Activated CD8-positive, alpha-beta T cell treated with anti-CD3 and anti-CD28 coated beads, Interleukin-2, amount 10 ng/mL, durations not matched to agents 7 days and 5 days (primary cell): ENCODE measurements at regions not wholly inside any gene's neighbourhood (a gene's known extent, or its start where the extent isn't known, plus 50 kb on each side); places are given as distances from the start of the nearest gene placed in this dataset.

Experiments used
- ATAC-seq: fragments of 150-1000 bp; cut with Tn5 transposase; one replicate; pipeline ENCODE4 v1.10.0; 2021; ENCODE audit warnings: moderate library complexity
- CTCF ChIA-PET: fragments of 350-600 bp; sonication (Branson Sonifier 250); formaldehyde crosslinking; loops from one replicate; lab custom pipeline; 2021; ENCODE audit warnings: antibody characterized with exemption; lab: Charles Lee
- POLR2A ChIA-PET: fragments of 350-600 bp; sonication (Branson Sonifier 250); formaldehyde crosslinking; loops from one replicate; lab custom pipeline; 2021; ENCODE audit warnings: antibody characterized with exemption; lab: Charles Lee
- DNase-seq: peaks from one replicate; pipeline ENCODE4 v3.0.0-alpha.2; 2020
- H3K27ac Mint-ChIP-seq: one replicate; pipeline ENCODE4 v1.8.0; 2021; ENCODE audit warnings: mild to moderate bottlenecking, mixed read lengths
- H3K27me3 Mint-ChIP-seq: one replicate; pipeline ENCODE4 v1.8.0; 2021; ENCODE audit warnings: low read depth, mixed read lengths
- H3K36me3 Mint-ChIP-seq: one replicate; pipeline ENCODE4 v1.8.0; 2021; ENCODE audit warnings: low read depth, mixed read lengths
- H3K4me1 Mint-ChIP-seq: one replicate; pipeline ENCODE4 v1.8.0; 2021; ENCODE audit warnings: low read depth, mixed read lengths
- H3K4me3 Mint-ChIP-seq: one replicate; pipeline ENCODE4 v1.8.0; 2021; ENCODE audit warnings: mild to moderate bottlenecking, mixed read lengths
- H3K9me3 Mint-ChIP-seq: one replicate; pipeline ENCODE4 v1.8.0; 2022; ENCODE audit warnings: mixed read lengths; ENCODE audit not compliant: insufficient read depth

DNA sequence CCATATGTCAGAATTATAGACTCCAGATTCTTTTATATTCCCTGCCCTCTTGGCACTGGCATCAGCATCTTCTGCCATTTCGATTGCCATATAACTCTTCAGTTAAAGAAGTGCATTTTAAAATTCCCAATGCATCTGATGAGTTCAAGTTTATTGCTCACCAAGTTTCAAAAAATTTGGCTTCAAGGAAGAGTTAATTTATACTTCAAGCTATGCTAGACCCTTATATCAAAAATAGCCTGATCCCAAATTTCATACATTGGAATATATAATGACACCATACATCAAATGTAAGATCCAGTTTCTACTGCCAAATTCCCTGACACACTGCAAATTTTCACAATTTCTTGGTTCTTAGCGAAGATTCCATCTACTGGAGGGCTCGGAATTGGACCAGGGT is 1058.6 kb downstream of the NTRK3 start:
- DNase-seq (no peak), ATAC-seq (no peak)
- ChIA-PET POLR2A (no interaction called here), CTCF (no interaction called here)
- Mint-ChIP-seq H3K27me3 (no peaks in the 10 kb centered on the region), H3K27ac (no peak overlapping the region), H3K9me3 (no peaks in the 10 kb centered on the region), H3K4me3 (no peak overlapping the region), H3K4me1 (no peaks in the 10 kb centered on the region), H3K36me3 (no peaks in the 10 kb centered on the region)

DNA sequence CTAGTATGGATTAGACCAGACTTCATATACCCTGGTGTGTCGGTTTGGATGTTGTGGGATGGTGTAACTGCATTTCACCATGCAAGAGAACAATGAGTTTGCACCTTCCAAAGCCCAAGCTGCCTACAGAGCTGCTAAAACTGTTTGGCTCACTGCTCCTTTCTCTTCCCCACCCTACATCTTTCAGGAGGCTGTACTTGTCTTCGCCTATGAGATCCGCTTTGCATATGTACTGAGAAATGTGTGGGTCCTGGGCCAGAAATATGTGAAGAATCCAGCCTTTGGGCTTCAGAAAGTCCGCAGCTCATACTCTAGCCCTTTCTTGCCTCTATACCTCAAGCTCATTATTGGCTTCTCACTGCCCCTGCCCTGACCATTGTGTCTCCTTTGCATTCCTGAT is 1060.0 kb downstream of the NTRK3 start:
- no peak overlapping the region for H3K27ac Mint-ChIP-seq
- DNase-seq: no peak
- no peaks in the 10 kb centered on the region for H3K9me3 Mint-ChIP-seq
- H3K4me1 Mint-ChIP-seq: no peaks in the 10 kb centered on the region
- CTCF ChIA-PET: no interaction called here
- ATAC-seq: no peak
- H3K4me3 Mint-ChIP-seq: no peak overlapping the region
- H3K27me3 Mint-ChIP-seq: no peaks in the 10 kb centered on the region
- POLR2A ChIA-PET: no interaction called here
- H3K36me3 Mint-ChIP-seq: no peaks in the 10 kb centered on the region

DNA sequence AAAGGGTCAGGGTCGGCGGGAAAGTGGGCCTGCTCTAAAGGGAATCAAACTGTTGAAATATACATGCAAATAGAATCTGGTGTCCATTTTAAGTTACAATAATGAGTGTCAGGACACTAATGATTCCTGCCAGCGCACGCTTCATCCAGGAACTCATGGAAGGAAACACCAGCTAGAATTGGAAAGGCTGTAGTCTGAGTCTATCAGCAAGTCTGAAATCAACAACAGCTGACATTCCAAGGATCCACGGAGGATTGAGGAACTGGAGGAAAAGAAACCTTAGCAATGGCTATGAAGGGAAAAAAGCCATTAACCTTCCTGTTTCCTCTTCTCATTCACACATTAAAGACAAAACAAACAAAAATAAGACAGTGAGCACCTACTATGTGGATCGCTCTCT is 1063.1 kb downstream of the NTRK3 start:
- Mint-ChIP-seq H3K9me3 (peaks cover 4% of the 10 kb centered on the region), H3K4me3 (no peak overlapping the region), H3K4me1 (no peaks in the 10 kb centered on the region), H3K27me3 (no peaks in the 10 kb centered on the region), H3K27ac (no peak overlapping the region), H3K36me3 (no peaks in the 10 kb centered on the region)
- CTCF ChIA-PET: no interaction called here
- ATAC-seq (no peak), DNase-seq (no peak)
- POLR2A ChIA-PET: no interaction called here

DNA sequence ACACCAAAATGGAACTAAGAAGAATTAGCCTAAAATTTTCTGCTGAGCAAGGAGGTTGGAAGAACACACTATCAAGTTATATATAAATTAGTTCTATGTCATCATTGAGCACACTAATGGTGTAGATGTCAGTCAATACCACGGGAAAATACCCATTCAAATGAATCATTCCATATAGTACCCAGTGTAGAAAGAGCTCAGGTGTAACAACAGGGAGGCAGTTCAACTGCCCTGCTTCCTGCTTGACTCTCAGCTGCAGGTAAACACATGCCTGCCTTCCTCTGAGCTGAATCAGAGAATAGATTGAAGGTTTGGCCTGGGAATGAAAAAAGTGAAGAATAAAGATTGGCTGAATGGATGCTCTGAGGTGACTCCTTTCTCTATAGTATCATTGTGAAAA is 1088.0 kb downstream of the AGBL1 start:
- CTCF ChIA-PET: no interaction called here
- no peak for ATAC-seq

DNA sequence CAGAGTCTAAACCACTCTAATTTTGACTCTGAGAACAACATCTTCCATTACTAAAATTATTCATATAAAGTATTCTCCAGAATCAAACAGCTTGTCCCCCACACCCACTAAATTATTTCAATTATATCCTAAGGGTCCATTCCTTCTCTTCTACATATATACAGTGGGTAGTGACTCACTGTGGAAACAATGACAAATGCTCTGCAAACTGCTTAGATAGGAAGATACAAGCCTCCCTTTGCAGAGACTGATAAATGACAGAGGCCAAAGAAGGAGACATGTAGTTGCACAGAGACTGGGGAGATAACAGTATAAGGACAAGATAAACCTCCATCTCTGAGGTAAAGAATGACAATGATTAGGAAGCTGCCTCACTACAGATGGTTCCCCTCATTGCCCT is 1087.4 kb downstream of the AGBL1 start:
- Mint-ChIP-seq H3K27ac (no peak overlapping the region), H3K9me3 (no peaks in the 10 kb centered on the region), H3K27me3 (no peaks in the 10 kb centered on the region), H3K4me1 (no peaks in the 10 kb centered on the region), H3K4me3 (no peak overlapping the region), H3K36me3 (no peaks in the 10 kb centered on the region)
- ChIA-PET POLR2A (no interaction called here), CTCF (no interaction called here)
- ATAC-seq (no peak), DNase-seq (no peak)

More for the DNA sequence above, 1088.0 kb downstream of the AGBL1 start:
- Mint-ChIP-seq H3K36me3 (no peaks in the 10 kb centered on the region), H3K4me3 (no peak overlapping the region), H3K27ac (no peak overlapping the region), H3K4me1 (no peaks in the 10 kb centered on the region), H3K9me3 (no peaks in the 10 kb centered on the region), H3K27me3 (no peaks in the 10 kb centered on the region)
- POLR2A ChIA-PET: no interaction called here
- no peak for DNase-seq

DNA sequence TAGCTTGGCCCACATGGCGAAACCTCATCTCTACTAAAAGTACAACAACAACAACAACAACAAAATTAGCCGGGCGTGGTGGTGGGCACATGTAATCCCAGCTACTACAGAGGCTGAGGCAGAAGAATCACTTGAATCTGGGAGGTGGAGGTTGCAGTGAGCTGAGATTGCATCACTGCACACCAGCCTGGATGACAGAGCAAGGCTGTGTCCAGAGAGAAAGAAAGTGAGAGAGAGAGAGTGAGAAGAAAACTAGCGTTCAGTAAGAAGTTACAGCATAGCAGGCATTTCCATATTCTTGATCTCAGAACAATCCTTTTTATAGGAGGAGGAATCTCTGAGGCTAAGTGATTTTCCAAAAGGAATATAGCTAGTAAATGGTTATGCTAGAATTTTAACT is 1076.1 kb downstream of the AGBL1 start:
- Mint-ChIP-seq H3K9me3 (no peaks in the 10 kb centered on the region), H3K4me1 (no peaks in the 10 kb centered on the region), H3K27me3 (no peaks in the 10 kb centered on the region), H3K27ac (no peak overlapping the region), H3K36me3 (no peaks in the 10 kb centered on the region), H3K4me3 (no peak overlapping the region)
- no peak for ATAC-seq
- POLR2A ChIA-PET: no interaction called here
- CTCF ChIA-PET: no interaction called here
- no peak for DNase-seq

DNA sequence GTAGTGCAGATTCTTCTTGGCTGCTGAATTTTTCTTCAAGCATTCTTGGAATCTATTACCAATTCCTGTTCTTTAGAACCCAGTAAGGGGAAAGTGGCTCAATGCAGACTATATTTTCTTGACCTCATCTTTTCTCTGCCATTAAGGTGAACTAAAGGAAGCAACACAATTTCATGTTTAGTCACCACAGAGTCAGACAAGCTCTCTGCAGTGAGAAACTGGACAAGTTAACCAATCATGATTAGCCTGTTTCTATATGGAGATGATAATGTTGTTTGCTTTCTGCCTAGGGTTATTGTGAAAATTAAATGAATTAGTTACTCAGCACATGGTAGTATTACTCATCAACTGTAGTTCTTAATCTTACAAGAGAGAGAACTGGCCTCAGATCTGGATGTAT is 1075.1 kb downstream of the AGBL1 start:
- POLR2A ChIA-PET: no interaction called here
- no peaks in the 10 kb centered on the region for H3K4me1 Mint-ChIP-seq
- CTCF ChIA-PET: no interaction called here
- no peaks in the 10 kb centered on the region for H3K27me3 Mint-ChIP-seq
- H3K36me3 Mint-ChIP-seq: no peaks in the 10 kb centered on the region
- ATAC-seq (no peak), DNase-seq (no peak)
- no peak overlapping the region for H3K27ac Mint-ChIP-seq
- no peak overlapping the region for H3K4me3 Mint-ChIP-seq
- no peaks in the 10 kb centered on the region for H3K9me3 Mint-ChIP-seq

DNA sequence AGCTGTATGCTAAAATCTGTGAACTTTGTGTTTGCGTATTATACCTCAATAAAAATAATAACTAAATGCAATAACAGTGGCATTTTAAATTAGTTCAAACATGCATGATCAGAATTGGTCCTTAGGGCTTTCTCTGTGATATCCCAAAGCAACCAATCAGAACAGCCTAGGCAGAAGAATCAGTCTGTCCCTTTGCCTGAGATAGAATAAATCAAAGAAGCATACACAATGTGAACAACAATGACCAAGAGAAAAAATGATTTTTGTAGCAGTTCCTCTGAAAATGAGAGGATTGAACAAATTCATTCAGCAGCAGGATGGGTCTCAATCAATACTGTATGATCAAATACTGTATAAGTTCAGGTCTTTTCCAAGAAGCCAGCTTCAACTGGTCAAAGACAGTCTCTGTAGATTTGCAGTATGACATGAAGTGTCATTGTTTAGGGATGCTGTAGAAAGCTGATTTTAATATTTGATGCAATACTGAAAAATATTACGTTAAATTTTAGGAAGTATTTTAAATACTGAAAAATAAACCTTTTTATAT is 1071.6 kb downstream of the AGBL1 start:
- ChIA-PET POLR2A (no interaction called here), CTCF (no interaction called here)
- H3K27me3 Mint-ChIP-seq: no peaks in the 10 kb centered on the region
- no peaks in the 10 kb centered on the region for H3K9me3 Mint-ChIP-seq
- DNase-seq (no peak), ATAC-seq (no peak)
- no peak overlapping the region for H3K4me3 Mint-ChIP-seq
- H3K36me3 Mint-ChIP-seq: no peaks in the 10 kb centered on the region
- H3K4me1 Mint-ChIP-seq: no peaks in the 10 kb centered on the region
- no peak overlapping the region for H3K27ac Mint-ChIP-seq

DNA sequence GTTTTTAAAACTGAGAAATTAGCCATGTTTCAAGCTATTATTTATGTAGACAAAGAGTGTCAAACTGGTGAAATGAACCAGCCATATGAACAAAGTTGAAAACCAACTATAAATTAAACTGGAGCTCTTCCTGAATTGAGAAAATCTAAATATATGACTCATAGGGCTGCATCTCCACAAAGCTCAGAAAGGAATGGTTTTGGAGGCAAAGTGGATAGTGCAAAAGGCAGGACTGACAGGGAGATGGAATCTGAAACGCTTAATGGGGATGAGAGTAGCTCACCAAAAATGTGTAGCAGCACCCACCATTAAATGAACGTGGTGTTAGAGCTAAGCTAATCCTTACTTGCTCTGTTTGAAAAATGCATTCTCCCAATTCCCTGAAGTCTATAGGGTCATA is 1066.0 kb downstream of the AGBL1 start:
- no peaks in the 10 kb centered on the region for H3K27me3 Mint-ChIP-seq
- peaks cover 4% of the 10 kb centered on the region for H3K9me3 Mint-ChIP-seq
- CTCF ChIA-PET: no interaction called here
- POLR2A ChIA-PET: no interaction called here
- no peak for ATAC-seq
- no peaks in the 10 kb centered on the region for H3K4me1 Mint-ChIP-seq
- no peak overlapping the region for H3K27ac Mint-ChIP-seq
- DNase-seq: no peak
- H3K4me3 Mint-ChIP-seq: no peak overlapping the region
- no peaks in the 10 kb centered on the region for H3K36me3 Mint-ChIP-seq

DNA sequence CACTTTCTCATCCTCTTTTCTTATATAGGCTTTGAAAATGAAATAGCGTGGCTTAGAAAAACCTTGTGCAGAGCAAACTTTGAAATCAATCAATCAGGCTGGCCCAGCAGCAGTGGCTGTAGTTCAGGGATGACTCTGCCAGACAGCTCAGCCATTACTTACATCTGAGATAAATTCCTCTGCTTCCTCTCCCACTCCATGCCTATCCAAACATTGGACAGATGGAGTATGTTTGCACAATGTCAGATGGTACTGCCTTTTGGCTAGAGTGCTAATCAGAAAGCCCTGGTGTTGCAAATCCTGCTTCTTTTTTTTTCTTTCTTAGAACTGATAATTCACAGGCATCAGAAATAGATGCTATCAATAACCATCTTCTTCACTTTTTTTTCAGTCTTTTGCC is 1065.1 kb downstream of the AGBL1 start:
- CTCF ChIA-PET: no interaction called here
- Mint-ChIP-seq H3K27ac (no peak overlapping the region), H3K9me3 (peaks cover 4% of the 10 kb centered on the region), H3K4me1 (no peaks in the 10 kb centered on the region), H3K27me3 (no peaks in the 10 kb centered on the region), H3K4me3 (no peak overlapping the region), H3K36me3 (no peaks in the 10 kb centered on the region)
- DNase-seq (no peak), ATAC-seq (no peak)
- POLR2A ChIA-PET: no interaction called here

DNA sequence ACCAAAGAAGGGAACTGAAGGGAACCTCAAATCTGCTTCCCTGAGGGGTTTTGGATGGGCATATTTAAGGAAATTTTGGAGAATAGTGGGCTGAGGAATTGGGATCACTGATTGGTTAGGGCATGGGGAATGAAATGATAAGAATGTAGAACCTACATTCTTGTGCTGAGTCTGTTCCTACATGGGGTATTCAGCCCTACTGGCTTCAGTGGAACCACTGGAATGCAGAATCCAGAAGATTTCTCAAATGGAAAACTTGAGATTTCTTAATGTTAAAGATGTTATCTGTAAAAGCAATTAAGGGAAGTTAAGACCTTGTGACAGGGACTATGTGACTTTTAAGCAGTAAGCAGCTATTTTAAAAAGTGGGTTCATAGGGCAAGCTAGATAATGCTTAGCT is 1062.4 kb downstream of the AGBL1 start:
- DNase-seq: no peak
- POLR2A ChIA-PET: no interaction called here
- ATAC-seq: no peak
- CTCF ChIA-PET: no interaction called here
- Mint-ChIP-seq H3K27me3 (no peaks in the 10 kb centered on the region), H3K27ac (no peak overlapping the region), H3K4me3 (no peak overlapping the region), H3K4me1 (no peaks in the 10 kb centered on the region), H3K36me3 (no peaks in the 10 kb centered on the region), H3K9me3 (peaks cover 4% of the 10 kb centered on the region)

DNA sequence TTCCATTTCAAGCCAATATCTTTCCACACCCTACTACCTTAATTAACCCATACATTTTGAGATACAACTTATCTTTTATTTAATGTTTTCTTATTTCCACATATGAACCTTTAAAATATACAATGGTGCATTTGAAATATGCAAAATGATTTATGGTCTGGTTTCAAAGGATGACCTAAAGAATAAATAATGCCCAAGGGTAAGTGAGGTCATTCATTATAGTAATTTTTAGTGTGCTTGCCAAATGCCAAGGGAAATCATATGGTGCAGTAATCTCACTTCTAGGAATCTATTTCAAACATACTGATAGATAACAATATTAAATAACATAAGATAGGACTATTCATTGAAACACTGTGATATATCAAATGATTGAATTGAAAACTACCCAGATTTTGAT is 1055.4 kb downstream of the AGBL1 start:
- Mint-ChIP-seq H3K27me3 (no peaks in the 10 kb centered on the region), H3K36me3 (no peaks in the 10 kb centered on the region), H3K27ac (no peak overlapping the region), H3K9me3 (no peaks in the 10 kb centered on the region), H3K4me1 (no peaks in the 10 kb centered on the region), H3K4me3 (no peak overlapping the region)
- DNase-seq (no peak), ATAC-seq (no peak)
- ChIA-PET POLR2A (no interaction called here), CTCF (no interaction called here)

DNA sequence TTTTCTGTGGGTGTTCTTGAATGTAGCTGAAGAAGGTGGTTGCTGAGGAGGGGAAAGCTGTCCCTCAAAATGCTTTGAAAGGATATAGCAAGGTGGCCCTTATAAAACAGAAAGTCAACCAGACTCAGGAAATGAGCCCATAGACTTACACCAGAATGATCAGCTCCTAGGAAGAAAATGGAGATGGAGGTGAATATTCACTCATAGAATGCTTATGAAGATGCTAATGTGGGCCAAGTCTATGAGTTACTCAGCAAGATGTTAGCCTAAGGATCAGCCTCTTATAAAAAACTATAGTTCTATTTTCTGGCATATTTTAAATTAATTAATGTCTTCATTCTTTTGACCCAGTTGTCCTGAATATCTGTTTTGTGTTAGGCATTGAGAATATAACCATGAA is 1054.0 kb downstream of the AGBL1 start:
- DNase-seq (no peak), ATAC-seq (no peak)
- Mint-ChIP-seq H3K27ac (no peak overlapping the region), H3K36me3 (no peaks in the 10 kb centered on the region), H3K9me3 (no peaks in the 10 kb centered on the region), H3K4me3 (no peak overlapping the region), H3K4me1 (no peaks in the 10 kb centered on the region), H3K27me3 (no peaks in the 10 kb centered on the region)
- CTCF ChIA-PET: no interaction called here
- POLR2A ChIA-PET: no interaction called here
